HEK293 (cell line): ENCODE measurements at regions not wholly inside any gene's neighbourhood (a gene's known extent, or its start where the extent isn't known, plus 50 kb on each side); places are given as distances from the start of the nearest gene placed in this dataset.

Experiments used
- ZNF138 ChIP-seq: fragments of 450-650 bp; formaldehyde crosslinking; IDR thresholded peaks from 2 replicates; pipeline ENCODE4 v1.5.1; 2016; ENCODE audit warnings: missing biosample characterization, missing genetic modification characterization, borderline replicate concordance
- ZNF274 ChIP-seq, 2 experiments: fragments of 200-500 bp in 1 of 2; fragments of 450-650 bp in 1 of 2; sonication (Bioruptor generic) in 1 of 2; formaldehyde crosslinking in 1 of 2; IDR thresholded peaks; 2 replicates each; pipeline versions ENCODE4 v1.5.1 to v1.6.1; 2014 to 2016; ENCODE audit warnings: borderline replicate concordance in 1 of 2, inconsistent platforms in 1 of 2, low read length in 1 of 2, missing biosample characterization in 1 of 2, missing genetic modification characterization in 1 of 2
- ZNF311 ChIP-seq: fragments of 450-650 bp; formaldehyde crosslinking; IDR thresholded peaks from 2 replicates; pipeline ENCODE4 v1.5.1; 2017; ENCODE audit warnings: missing biosample characterization, missing genetic modification characterization, borderline replicate concordance
- ZNF530 ChIP-seq: fragments of 450-650 bp; formaldehyde crosslinking; IDR thresholded peaks from 2 replicates; pipeline ENCODE4 v1.5.1; 2016; ENCODE audit warnings: low read depth, missing biosample characterization, missing genetic modification characterization
- TF ChIP-seq, protein P1 (sequence below): fragments of 450-650 bp; formaldehyde crosslinking; IDR thresholded peaks from 2 replicates; pipeline ENCODE4 v1.5.1; 2016; ENCODE audit warnings: missing biosample characterization, missing genetic modification characterization
- TF ChIP-seq, protein P2 (sequence below): fragments of 450-650 bp; IDR thresholded peaks from 2 replicates; pipeline ENCODE4 v1.5.1; 2018; ENCODE audit warnings: missing biosample characterization, missing genetic modification characterization
- TF ChIP-seq, protein P3 (sequence below): fragments of 450-650 bp; formaldehyde crosslinking; IDR thresholded peaks from 2 replicates; pipeline ENCODE4 v1.5.1; 2016; ENCODE audit warnings: missing biosample characterization, missing genetic modification characterization

DNA sequence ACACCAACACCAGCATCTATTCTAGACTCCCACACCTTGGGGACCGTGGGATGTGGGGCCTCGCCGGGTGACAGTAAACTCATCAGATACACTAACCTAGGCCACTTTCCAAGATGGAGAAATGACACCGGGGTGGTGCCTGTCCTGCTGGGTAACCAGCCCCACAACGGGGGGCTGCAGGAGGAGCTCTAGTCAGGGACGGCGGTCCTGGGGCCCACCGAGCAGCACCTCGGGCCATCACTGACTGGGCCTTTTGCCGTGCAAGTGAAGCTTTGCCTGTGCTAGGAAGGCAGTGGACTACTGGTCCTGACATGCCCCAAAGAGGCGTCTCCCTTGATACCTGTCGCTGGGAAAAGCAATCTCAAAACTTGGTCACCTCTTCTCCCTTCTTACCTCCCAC lies 260.3 kb upstream of the IRX1 start:
- TF ChIP-seq, protein P1, sequence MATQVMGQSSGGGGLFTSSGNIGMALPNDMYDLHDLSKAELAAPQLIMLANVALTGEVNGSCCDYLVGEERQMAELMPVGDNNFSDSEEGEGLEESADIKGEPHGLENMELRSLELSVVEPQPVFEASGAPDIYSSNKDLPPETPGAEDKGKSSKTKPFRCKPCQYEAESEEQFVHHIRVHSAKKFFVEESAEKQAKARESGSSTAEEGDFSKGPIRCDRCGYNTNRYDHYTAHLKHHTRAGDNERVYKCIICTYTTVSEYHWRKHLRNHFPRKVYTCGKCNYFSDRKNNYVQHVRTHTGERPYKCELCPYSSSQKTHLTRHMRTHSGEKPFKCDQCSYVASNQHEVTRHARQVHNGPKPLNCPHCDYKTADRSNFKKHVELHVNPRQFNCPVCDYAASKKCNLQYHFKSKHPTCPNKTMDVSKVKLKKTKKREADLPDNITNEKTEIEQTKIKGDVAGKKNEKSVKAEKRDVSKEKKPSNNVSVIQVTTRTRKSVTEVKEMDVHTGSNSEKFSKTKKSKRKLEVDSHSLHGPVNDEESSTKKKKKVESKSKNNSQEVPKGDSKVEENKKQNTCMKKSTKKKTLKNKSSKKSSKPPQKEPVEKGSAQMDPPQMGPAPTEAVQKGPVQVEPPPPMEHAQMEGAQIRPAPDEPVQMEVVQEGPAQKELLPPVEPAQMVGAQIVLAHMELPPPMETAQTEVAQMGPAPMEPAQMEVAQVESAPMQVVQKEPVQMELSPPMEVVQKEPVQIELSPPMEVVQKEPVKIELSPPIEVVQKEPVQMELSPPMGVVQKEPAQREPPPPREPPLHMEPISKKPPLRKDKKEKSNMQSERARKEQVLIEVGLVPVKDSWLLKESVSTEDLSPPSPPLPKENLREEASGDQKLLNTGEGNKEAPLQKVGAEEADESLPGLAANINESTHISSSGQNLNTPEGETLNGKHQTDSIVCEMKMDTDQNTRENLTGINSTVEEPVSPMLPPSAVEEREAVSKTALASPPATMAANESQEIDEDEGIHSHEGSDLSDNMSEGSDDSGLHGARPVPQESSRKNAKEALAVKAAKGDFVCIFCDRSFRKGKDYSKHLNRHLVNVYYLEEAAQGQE (tag by site-specific recombination), result no peak
- TF ChIP-seq, protein P2, sequence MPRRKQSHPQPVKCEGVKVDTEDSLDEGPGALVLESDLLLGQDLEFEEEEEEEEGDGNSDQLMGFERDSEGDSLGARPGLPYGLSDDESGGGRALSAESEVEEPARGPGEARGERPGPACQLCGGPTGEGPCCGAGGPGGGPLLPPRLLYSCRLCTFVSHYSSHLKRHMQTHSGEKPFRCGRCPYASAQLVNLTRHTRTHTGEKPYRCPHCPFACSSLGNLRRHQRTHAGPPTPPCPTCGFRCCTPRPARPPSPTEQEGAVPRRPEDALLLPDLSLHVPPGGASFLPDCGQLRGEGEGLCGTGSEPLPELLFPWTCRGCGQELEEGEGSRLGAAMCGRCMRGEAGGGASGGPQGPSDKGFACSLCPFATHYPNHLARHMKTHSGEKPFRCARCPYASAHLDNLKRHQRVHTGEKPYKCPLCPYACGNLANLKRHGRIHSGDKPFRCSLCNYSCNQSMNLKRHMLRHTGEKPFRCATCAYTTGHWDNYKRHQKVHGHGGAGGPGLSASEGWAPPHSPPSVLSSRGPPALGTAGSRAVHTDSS (tag by site-specific recombination), result no peak
- TF ChIP-seq ZNF311 (no peak), ZNF138 (tag by site-specific recombination) (no peak), ZNF530 (tag by site-specific recombination) (no peak), ZNF274 (IDR thresholded peaks at IDR 0.05; ENCODE audit: low read length) (no peak), ZNF274 (tag by site-specific recombination; IDR thresholded peaks at IDR 0.05; ENCODE audit: borderline replicate concordance) (no peak)
- TF ChIP-seq, protein P3, sequence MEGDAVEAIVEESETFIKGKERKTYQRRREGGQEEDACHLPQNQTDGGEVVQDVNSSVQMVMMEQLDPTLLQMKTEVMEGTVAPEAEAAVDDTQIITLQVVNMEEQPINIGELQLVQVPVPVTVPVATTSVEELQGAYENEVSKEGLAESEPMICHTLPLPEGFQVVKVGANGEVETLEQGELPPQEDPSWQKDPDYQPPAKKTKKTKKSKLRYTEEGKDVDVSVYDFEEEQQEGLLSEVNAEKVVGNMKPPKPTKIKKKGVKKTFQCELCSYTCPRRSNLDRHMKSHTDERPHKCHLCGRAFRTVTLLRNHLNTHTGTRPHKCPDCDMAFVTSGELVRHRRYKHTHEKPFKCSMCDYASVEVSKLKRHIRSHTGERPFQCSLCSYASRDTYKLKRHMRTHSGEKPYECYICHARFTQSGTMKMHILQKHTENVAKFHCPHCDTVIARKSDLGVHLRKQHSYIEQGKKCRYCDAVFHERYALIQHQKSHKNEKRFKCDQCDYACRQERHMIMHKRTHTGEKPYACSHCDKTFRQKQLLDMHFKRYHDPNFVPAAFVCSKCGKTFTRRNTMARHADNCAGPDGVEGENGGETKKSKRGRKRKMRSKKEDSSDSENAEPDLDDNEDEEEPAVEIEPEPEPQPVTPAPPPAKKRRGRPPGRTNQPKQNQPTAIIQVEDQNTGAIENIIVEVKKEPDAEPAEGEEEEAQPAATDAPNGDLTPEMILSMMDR, result no peak
